ENCODE measurements at regions not wholly inside any gene's neighbourhood (a gene's known extent, or its start where the extent isn't known, plus 50 kb on each side); places are given as distances from the start of the nearest gene placed in this dataset.

DNA sequence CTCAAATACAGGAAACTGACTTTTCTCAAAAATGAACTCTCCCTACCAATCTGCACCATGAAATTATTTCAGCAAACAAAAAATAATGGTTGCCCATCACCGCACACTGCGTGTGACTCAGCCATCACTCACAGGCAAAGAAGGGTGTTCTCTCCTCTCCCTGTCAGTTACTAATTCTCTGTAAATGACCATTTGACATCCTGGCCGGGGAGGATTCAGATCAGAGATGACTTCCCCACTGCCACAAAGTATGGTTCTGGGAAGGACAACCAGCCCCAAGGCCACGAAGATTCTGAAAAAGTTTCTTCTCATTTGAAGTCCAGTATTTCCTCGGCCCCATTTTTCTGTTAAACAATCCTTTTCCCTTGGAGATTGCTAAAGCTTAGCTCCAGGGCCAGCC, 199.4 kb downstream of the AUH start:
- TF ChIP-seq, protein P1, sequence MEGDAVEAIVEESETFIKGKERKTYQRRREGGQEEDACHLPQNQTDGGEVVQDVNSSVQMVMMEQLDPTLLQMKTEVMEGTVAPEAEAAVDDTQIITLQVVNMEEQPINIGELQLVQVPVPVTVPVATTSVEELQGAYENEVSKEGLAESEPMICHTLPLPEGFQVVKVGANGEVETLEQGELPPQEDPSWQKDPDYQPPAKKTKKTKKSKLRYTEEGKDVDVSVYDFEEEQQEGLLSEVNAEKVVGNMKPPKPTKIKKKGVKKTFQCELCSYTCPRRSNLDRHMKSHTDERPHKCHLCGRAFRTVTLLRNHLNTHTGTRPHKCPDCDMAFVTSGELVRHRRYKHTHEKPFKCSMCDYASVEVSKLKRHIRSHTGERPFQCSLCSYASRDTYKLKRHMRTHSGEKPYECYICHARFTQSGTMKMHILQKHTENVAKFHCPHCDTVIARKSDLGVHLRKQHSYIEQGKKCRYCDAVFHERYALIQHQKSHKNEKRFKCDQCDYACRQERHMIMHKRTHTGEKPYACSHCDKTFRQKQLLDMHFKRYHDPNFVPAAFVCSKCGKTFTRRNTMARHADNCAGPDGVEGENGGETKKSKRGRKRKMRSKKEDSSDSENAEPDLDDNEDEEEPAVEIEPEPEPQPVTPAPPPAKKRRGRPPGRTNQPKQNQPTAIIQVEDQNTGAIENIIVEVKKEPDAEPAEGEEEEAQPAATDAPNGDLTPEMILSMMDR (IDR thresholded peaks at IDR 0.05): no peak
- TF ChIP-seq EZH2 (IDR thresholded peaks at IDR 0.05; ENCODE audit: borderline replicate concordance, insufficient read depth, low read depth, low read length, poor library complexity, severe bottlenecking): no peak
